CD8-positive, alpha-beta memory T cell (primary cell): ENCODE measurements at regions not wholly inside any gene's neighbourhood (a gene's known extent, or its start where the extent isn't known, plus 50 kb on each side); places are given as distances from the start of the nearest gene placed in this dataset.

Experiments used
- CTCF ChIA-PET: fragments of 350-600 bp; sonication (Branson Sonifier 250); formaldehyde crosslinking; loops from one replicate; lab custom pipeline; 2021; ENCODE audit warnings: antibody characterized with exemption; lab: Charles Lee
- POLR2A ChIA-PET: fragments of 350-600 bp; sonication (Branson Sonifier 250); formaldehyde crosslinking; loops from one replicate; lab custom pipeline; 2021; ENCODE audit warnings: antibody characterized with exemption; lab: Charles Lee
- DNase-seq, 5 donors: peaks; one replicate each; pipeline versions ENCODE4 v3.0.0 to v3.0.0-alpha.2; 2020 to 2022; ENCODE audit warnings: mixed read lengths in 1 of 5
- H3K27ac ChIP-seq: one replicate; pipeline ENCODE4 v1.7.0; 2013; ENCODE audit warnings: low read depth, mild to moderate bottlenecking, low read length, moderate library complexity
- H3K27me3 ChIP-seq: 2 replicates; pipeline ENCODE4 v1.7.0; 2013; ENCODE audit warnings: low read length, mild to moderate bottlenecking; ENCODE audit not compliant: insufficient read depth, poor library complexity, severe bottlenecking
- H3K36me3 ChIP-seq: 2 replicates; pipeline ENCODE4 v1.7.0; 2013; ENCODE audit warnings: mild to moderate bottlenecking, low read length, moderate library complexity; ENCODE audit not compliant: insufficient read depth
- H3K4me1 ChIP-seq: 2 replicates; pipeline ENCODE4 v1.7.0; 2013; ENCODE audit warnings: mild to moderate bottlenecking, low read length, moderate library complexity; ENCODE audit not compliant: insufficient read depth
- H3K4me3 ChIP-seq: 2 replicates; pipeline ENCODE4 v1.7.0; 2013; ENCODE audit warnings: mild to moderate bottlenecking, low read length
- H3K9me3 ChIP-seq: 2 replicates; pipeline ENCODE4 v1.7.0; 2013; ENCODE audit warnings: mild to moderate bottlenecking, low read length
- H3K27ac Mint-ChIP-seq, 8 donors: one replicate each; pipeline ENCODE4 v1.8.0; 2020 to 2021; ENCODE audit warnings: mixed read lengths in 8 of 8, mild to moderate bottlenecking in 6 of 8, inconsistent platforms in 3 of 8, moderate library complexity in 3 of 8
- H3K27me3 Mint-ChIP-seq, 2 donors: one replicate each; pipeline ENCODE4 v1.8.0; 2020 to 2021; ENCODE audit warnings: mixed read lengths in 2 of 2, mild to moderate bottlenecking in 1 of 2, moderate library complexity in 1 of 2
- H3K36me3 Mint-ChIP-seq, 3 donors: one replicate each; pipeline ENCODE4 v1.8.0; 2020 to 2021; ENCODE audit warnings: mixed read lengths in 3 of 3, inconsistent platforms in 1 of 3, mild to moderate bottlenecking in 1 of 3
- H3K4me1 Mint-ChIP-seq, 3 donors: one replicate each; pipeline ENCODE4 v1.8.0; 2020 to 2021; ENCODE audit warnings: mixed read lengths in 3 of 3, inconsistent platforms in 1 of 3, mild to moderate bottlenecking in 1 of 3
- H3K4me3 Mint-ChIP-seq, 7 donors: one replicate each; pipeline ENCODE4 v1.8.0; 2020 to 2021; ENCODE audit warnings: mixed read lengths in 7 of 7, mild to moderate bottlenecking in 6 of 7, moderate library complexity in 4 of 7, inconsistent platforms in 2 of 7
- H3K9me3 Mint-ChIP-seq, 5 donors: one replicate each; pipeline ENCODE4 v1.8.0; 2020 to 2022; ENCODE audit warnings: mixed read lengths in 5 of 5, mild to moderate bottlenecking in 3 of 5, moderate library complexity in 2 of 5, inconsistent platforms in 1 of 5

DNA sequence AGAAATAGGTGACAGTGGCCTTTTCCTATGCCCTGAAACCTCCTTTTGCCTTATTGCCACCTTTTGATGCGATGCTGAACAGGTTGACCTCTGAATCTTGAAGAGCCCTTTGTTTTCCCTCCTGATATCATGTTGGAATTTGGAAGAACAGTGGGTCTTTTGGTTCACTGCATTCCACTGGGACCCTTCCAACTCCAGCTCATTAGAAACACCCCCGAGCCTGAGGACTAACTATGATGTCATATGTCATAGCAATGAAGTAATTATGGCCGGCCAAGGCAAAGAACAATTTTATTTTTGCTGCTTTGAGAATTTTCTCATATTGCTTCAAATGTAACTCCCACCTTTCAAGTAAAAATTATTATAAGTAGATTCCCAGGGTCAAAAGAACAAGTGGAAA is 353.4 kb upstream of the JAG1 start:
- Histone ChIP-seq H3K4me3 (no peak overlapping the region), H3K27me3 (no peaks in the 10 kb centered on the region), H3K36me3 (no peaks in the 10 kb centered on the region), H3K27ac (no peak overlapping the region), H3K4me1 (no peaks in the 10 kb centered on the region), H3K9me3 (no peaks in the 10 kb centered on the region)
- Mint-ChIP-seq H3K27ac (no peak overlapping the region), H3K27me3 (peaks cover 0 to 1% of the 10 kb centered on the region in 2 donors), H3K4me1 (no peaks in the 10 kb centered on the region), H3K36me3 (no peaks in the 10 kb centered on the region), H3K9me3 (peaks cover 7 to 11% (median 10%) of the 10 kb centered on the region in 5 donors), H3K4me3 (no peak overlapping the region)
- CTCF ChIA-PET = no interaction called here
- no peak for DNase-seq
- POLR2A ChIA-PET = no interaction called here

DNA sequence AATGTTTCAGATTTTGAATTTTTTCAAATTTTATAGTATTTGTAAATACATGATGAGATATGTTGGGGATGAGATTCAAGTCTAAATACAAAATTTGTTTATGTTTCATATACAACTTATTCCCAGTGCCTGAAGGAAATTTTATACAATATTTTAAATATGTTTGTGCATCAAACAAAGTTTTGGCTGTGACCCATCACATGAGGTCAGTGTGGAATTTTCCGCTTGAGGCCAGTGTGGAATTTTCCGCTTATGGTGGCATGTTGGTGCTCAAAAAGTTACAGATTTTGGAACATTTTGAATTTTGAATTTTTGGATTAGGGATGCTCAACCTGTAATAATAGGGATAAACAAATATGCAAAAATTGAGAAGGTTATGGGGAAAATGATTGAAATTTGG is 356.6 kb upstream of the JAG1 start:
- CTCF ChIA-PET = no interaction called here
- H3K9me3 Mint-ChIP-seq = peaks cover 6 to 18% (median 11%) of the 10 kb centered on the region in 5 donors
- H3K27me3 Mint-ChIP-seq = peaks cover 0 to 1% of the 10 kb centered on the region in 2 donors
- H3K27me3 ChIP-seq = no peaks in the 10 kb centered on the region
- H3K36me3 ChIP-seq = no peaks in the 10 kb centered on the region
- no peaks in the 10 kb centered on the region for H3K4me1 Mint-ChIP-seq
- H3K27ac Mint-ChIP-seq = no peak overlapping the region
- DNase-seq = no peak
- no peaks in the 10 kb centered on the region for H3K9me3 ChIP-seq
- H3K27ac ChIP-seq = no peak overlapping the region
- no peak overlapping the region for H3K4me3 Mint-ChIP-seq
- no peaks in the 10 kb centered on the region for H3K4me1 ChIP-seq
- POLR2A ChIA-PET = no interaction called here
- peaks cover 0 to 2% (median 0%) of the 10 kb centered on the region in 3 donors for H3K36me3 Mint-ChIP-seq
- H3K4me3 ChIP-seq = no peak overlapping the region

DNA sequence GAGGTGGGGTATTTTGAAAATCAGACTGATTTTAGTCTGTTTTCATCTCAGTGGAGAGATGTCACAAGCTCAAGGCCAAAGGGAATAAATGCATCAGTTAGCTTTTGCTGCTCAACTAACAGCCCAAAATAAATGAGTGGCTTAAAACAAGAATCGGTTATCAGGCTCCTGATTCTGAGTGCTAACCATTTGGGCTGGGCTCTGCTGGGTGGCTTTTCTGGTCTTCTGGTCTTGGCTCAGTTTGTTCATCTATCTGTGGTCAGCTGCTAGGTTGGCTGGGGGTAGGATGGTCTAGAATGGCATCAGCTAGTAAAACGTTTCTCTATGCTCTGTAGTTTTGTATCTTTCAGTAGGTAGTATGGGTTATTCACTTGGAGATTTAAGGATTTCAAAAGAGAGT is 357.5 kb upstream of the JAG1 start:
- Mint-ChIP-seq H3K4me3 (no peak overlapping the region), H3K27me3 (peaks cover 0 to 1% of the 10 kb centered on the region in 2 donors), H3K36me3 (peaks cover 0 to 2% (median 0%) of the 10 kb centered on the region in 3 donors), H3K4me1 (no peaks in the 10 kb centered on the region), H3K27ac (no peak overlapping the region), H3K9me3 (peaks cover 6 to 18% (median 10%) of the 10 kb centered on the region in 5 donors)
- H3K27me3 ChIP-seq = no peaks in the 10 kb centered on the region
- no peaks in the 10 kb centered on the region for H3K9me3 ChIP-seq
- H3K4me1 ChIP-seq = no peaks in the 10 kb centered on the region
- H3K36me3 ChIP-seq = no peaks in the 10 kb centered on the region
- DNase-seq = no peak
- ChIA-PET POLR2A (no interaction called here), CTCF (no interaction called here)
- no peak overlapping the region for H3K4me3 ChIP-seq
- no peak overlapping the region for H3K27ac ChIP-seq

DNA sequence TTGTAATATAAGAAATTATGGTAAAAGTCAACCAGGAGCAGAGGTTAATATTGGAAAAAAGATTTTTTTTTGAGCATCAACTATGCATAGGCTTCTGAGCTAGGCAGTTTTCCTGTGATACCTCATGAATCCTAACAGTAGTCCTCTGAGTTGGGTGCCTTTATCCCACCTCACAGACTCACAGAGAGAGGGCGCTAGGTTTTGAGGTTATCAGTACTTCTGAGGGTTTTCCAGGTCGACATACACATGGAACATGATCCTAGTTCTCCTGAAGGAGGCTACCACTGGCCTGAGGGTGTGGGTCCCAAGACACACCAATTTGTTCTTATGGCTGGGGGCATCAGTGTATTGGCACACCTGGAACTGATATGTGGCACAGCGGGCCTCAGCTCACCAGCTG is 358.8 kb upstream of the JAG1 start:
- Histone ChIP-seq H3K36me3 (no peaks in the 10 kb centered on the region), H3K27me3 (no peaks in the 10 kb centered on the region), H3K27ac (no peak overlapping the region), H3K4me3 (no peak overlapping the region), H3K9me3 (no peaks in the 10 kb centered on the region), H3K4me1 (no peaks in the 10 kb centered on the region)
- POLR2A ChIA-PET = no interaction called here
- Mint-ChIP-seq H3K4me3 (no peak overlapping the region), H3K27ac (no peak overlapping the region), H3K4me1 (no peaks in the 10 kb centered on the region), H3K9me3 (peaks cover 6 to 18% (median 10%) of the 10 kb centered on the region in 5 donors), H3K27me3 (peaks cover 0 to 1% of the 10 kb centered on the region in 2 donors), H3K36me3 (peaks cover 0 to 2% (median 0%) of the 10 kb centered on the region in 3 donors)
- DNase-seq = no peak
- CTCF ChIA-PET = no interaction called here

DNA sequence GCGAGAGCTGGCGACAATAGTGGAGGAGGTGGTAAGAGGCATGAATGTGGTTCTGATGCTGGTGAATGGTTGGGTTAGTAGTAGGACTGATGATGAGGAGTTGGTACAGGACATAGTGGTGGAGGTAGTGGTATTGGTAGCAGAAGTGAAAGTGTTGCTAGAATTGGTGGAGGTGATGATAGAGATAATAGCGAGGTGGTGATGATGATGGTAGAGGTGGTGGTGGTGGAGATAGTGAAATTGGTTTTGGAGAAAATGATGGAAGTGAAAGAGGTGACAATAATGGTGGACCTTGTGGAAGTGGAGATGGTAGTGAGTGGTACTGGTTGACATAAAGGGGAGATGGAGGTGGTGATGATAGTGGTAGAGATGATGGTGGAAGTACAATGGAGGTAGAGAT is 360.2 kb upstream of the JAG1 start:
- H3K4me3 ChIP-seq = no peak overlapping the region
- ChIA-PET CTCF (no interaction called here), POLR2A (no interaction called here)
- no peaks in the 10 kb centered on the region for H3K36me3 ChIP-seq
- H3K4me3 Mint-ChIP-seq = no peak overlapping the region
- no peaks in the 10 kb centered on the region for H3K9me3 ChIP-seq
- H3K36me3 Mint-ChIP-seq = peaks cover 0 to 2% (median 0%) of the 10 kb centered on the region in 3 donors
- no peak for DNase-seq
- no peaks in the 10 kb centered on the region for H3K4me1 ChIP-seq
- H3K27me3 ChIP-seq = no peaks in the 10 kb centered on the region
- H3K27ac ChIP-seq = no peak overlapping the region
- H3K27ac Mint-ChIP-seq = no peak overlapping the region
- H3K4me1 Mint-ChIP-seq = no peaks in the 10 kb centered on the region
- H3K27me3 Mint-ChIP-seq = peaks cover 0 to 1% of the 10 kb centered on the region in 2 donors
- peaks cover 6 to 18% (median 9%) of the 10 kb centered on the region in 5 donors for H3K9me3 Mint-ChIP-seq

- Mint-ChIP-seq H3K36me3 (peaks cover 0 to 2% (median 0%) of the 10 kb centered on the region in 3 donors), H3K27me3 (peaks cover 0 to 1% of the 10 kb centered on the region in 2 donors), H3K9me3 (peaks cover 5 to 18% (median 8%) of the 10 kb centered on the region in 5 donors), H3K4me1 (no peaks in the 10 kb centered on the region), H3K4me3 (no peak overlapping the region), H3K27ac (no peak overlapping the region)
- Histone ChIP-seq H3K4me1 (no peaks in the 10 kb centered on the region), H3K27me3 (no peaks in the 10 kb centered on the region), H3K36me3 (no peaks in the 10 kb centered on the region), H3K4me3 (no peak overlapping the region), H3K9me3 (no peaks in the 10 kb centered on the region), H3K27ac (no peak overlapping the region)
- POLR2A ChIA-PET = no interaction called here
- no peak for DNase-seq
- CTCF ChIA-PET = no interaction called here
Observed at GRCh38 chr20:11035211-11035610, 361.4 kb upstream of the JAG1 start.

- Mint-ChIP-seq H3K27me3 (no peaks in the 10 kb centered on the region), H3K9me3 (peaks cover 0 to 5% (median 0%) of the 10 kb centered on the region in 5 donors), H3K36me3 (no peaks in the 10 kb centered on the region), H3K4me3 (no peak overlapping the region), H3K4me1 (no peaks in the 10 kb centered on the region), H3K27ac (no peak overlapping the region)
- DNase-seq = no peak
- POLR2A ChIA-PET = no interaction called here
- H3K4me3 ChIP-seq = no peak overlapping the region
- H3K4me1 ChIP-seq = no peaks in the 10 kb centered on the region
- H3K36me3 ChIP-seq = no peaks in the 10 kb centered on the region
- H3K9me3 ChIP-seq = no peaks in the 10 kb centered on the region
- H3K27me3 ChIP-seq = no peaks in the 10 kb centered on the region
- CTCF ChIA-PET = no interaction called here
- H3K27ac ChIP-seq = no peak overlapping the region
Observed at GRCh38 chr20:11041396-11041795, 367.6 kb upstream of the JAG1 start.

DNA sequence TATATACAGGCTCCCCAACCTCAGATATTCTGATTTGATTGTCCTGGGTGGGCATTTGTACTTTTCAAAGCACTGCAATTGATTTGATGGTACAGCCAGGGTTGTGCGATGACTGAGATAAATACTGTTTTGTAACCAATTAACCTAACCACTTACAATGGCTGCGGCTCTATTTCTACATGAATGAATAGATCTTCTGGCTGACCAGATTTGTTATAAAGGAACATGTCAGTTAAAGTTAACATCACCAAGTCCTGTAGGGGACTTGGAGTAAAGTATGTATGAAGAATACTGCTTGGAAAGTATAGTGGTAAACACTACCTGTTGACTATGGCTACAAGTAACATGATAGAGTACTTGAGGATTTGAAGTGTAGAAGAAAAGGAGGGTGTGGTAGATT is 369.2 kb upstream of the JAG1 start:
- CTCF ChIA-PET = no interaction called here
- POLR2A ChIA-PET = no interaction called here

DNA sequence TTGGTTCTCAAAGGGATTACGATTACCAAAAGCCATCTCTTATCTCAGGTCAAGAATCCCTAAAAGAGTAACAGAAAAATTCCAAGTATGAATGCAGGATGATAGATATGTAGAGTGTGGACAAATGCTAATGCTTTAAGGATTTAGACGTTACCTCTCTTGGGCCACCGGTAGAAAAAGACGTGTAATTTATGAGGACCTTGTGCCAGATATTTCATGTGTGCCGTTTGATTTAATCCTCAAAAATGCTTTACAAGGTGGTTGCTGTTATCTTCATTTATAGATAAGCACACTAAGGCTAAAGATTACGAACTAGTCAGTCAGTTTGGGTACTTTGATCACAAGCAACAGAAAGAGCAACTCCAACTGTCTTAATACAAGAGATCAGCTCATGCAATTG is 370.8 kb upstream of the JAG1 start:
- Histone ChIP-seq H3K4me3 (no peak overlapping the region), H3K4me1 (no peaks in the 10 kb centered on the region), H3K27ac (no peak overlapping the region), H3K27me3 (no peaks in the 10 kb centered on the region), H3K36me3 (no peaks in the 10 kb centered on the region), H3K9me3 (no peaks in the 10 kb centered on the region)
- Mint-ChIP-seq H3K36me3 (no peaks in the 10 kb centered on the region), H3K27me3 (no peaks in the 10 kb centered on the region), H3K27ac (no peak overlapping the region), H3K9me3 (peaks cover 0 to 5% (median 0%) of the 10 kb centered on the region in 5 donors), H3K4me1 (no peaks in the 10 kb centered on the region), H3K4me3 (no peak overlapping the region)
- CTCF ChIA-PET = no interaction called here
- POLR2A ChIA-PET = no interaction called here
- DNase-seq = no peak

More for the DNA sequence above, 369.2 kb upstream of the JAG1 start:
- Histone ChIP-seq H3K27ac (no peak overlapping the region), H3K27me3 (no peaks in the 10 kb centered on the region), H3K36me3 (no peaks in the 10 kb centered on the region), H3K4me1 (no peaks in the 10 kb centered on the region), H3K9me3 (no peaks in the 10 kb centered on the region), H3K4me3 (no peak overlapping the region)
- Mint-ChIP-seq H3K4me3 (no peak overlapping the region), H3K9me3 (peaks cover 0 to 5% (median 0%) of the 10 kb centered on the region in 5 donors), H3K27me3 (no peaks in the 10 kb centered on the region), H3K36me3 (no peaks in the 10 kb centered on the region), H3K4me1 (no peaks in the 10 kb centered on the region), H3K27ac (no peak overlapping the region)
- DNase-seq = no peak
